CD4-positive, CD25-positive, alpha-beta regulatory T cell (primary cell): ENCODE measurements at regions not wholly inside any gene's neighbourhood (a gene's known extent, or its start where the extent isn't known, plus 50 kb on each side); places are given as distances from the start of the nearest gene placed in this dataset.
A peak's percentile ranks its signal among the peaks of the same experiment; 100 is the strongest.

Experiments used
- ATAC-seq, 2 donors: fragments of 150-1000 bp; cut with Tn5 transposase; one replicate each; pipeline ENCODE4 v1.10.0; 2021; ENCODE audit warnings: low read depth in 2 of 2, moderate number of reproducible peaks in 2 of 2, moderate library complexity in 1 of 2
- DNase-seq, 3 donors: peaks; one replicate each; pipeline versions ENCODE4 v3.0.0 to v3.0.0-alpha.2; 2012 to 2022; ENCODE audit warnings: mixed read lengths in 1 of 3
- H3K27ac ChIP-seq: one replicate; pipeline ENCODE4 v1.7.0; 2013; ENCODE audit warnings: mild to moderate bottlenecking, low read length; ENCODE audit not compliant: insufficient read depth, poor library complexity, severe bottlenecking
- H3K27me3 ChIP-seq: one replicate; pipeline ENCODE4 v1.7.0; 2013; ENCODE audit warnings: low read length; ENCODE audit not compliant: control insufficient read depth, insufficient read depth
- H3K36me3 ChIP-seq: one replicate; pipeline ENCODE4 v1.7.0; 2013; ENCODE audit warnings: mild to moderate bottlenecking, low read length, moderate library complexity; ENCODE audit not compliant: control insufficient read depth, insufficient read depth
- H3K4me1 ChIP-seq: 2 replicates; pipeline ENCODE4 v1.7.0; 2013; ENCODE audit warnings: mild to moderate bottlenecking, low read length; ENCODE audit not compliant: insufficient read depth, control insufficient read depth, poor library complexity, severe bottlenecking
- H3K4me3 ChIP-seq: one replicate; pipeline ENCODE4 v1.7.0; 2013; ENCODE audit warnings: low read depth, mild to moderate bottlenecking, low read length, moderate library complexity
- H3K9me3 ChIP-seq, 2 experiments: 1 replicate in 1 of 2; 2 replicates in 1 of 2; pipeline ENCODE4 v1.7.0; 2013; ENCODE audit warnings: low read length in 2 of 2, mild to moderate bottlenecking in 1 of 2, moderate library complexity in 1 of 2; ENCODE audit not compliant: control insufficient read depth in 2 of 2
- H3K27ac Mint-ChIP-seq, 3 donors: one replicate each; pipeline ENCODE4 v1.8.0; 2020 to 2022; ENCODE audit warnings: mild to moderate bottlenecking in 3 of 3, mixed read lengths in 3 of 3, moderate library complexity in 2 of 3
- H3K27me3 Mint-ChIP-seq: one replicate; pipeline ENCODE4 v1.8.0; 2022; ENCODE audit warnings: mild to moderate bottlenecking, mixed read lengths
- H3K36me3 Mint-ChIP-seq: one replicate; pipeline ENCODE4 v1.8.0; 2020; ENCODE audit warnings: mixed read lengths
- H3K4me1 Mint-ChIP-seq, 4 donors: one replicate each; pipeline ENCODE4 v1.8.0; 2020 to 2022; ENCODE audit warnings: mixed read lengths in 4 of 4, mild to moderate bottlenecking in 1 of 4
- H3K4me3 Mint-ChIP-seq, 4 donors: one replicate each; pipeline ENCODE4 v1.8.0; 2020 to 2022; ENCODE audit warnings: mild to moderate bottlenecking in 4 of 4, mixed read lengths in 4 of 4, moderate library complexity in 3 of 4
- H3K9me3 Mint-ChIP-seq, 7 donors: one replicate each; pipeline ENCODE4 v1.8.0; 2020 to 2022; ENCODE audit warnings: mixed read lengths in 7 of 7, mild to moderate bottlenecking in 3 of 7, moderate library complexity in 2 of 7

GRCh38 chr1:198906739-198907422 is 268.0 kb downstream of the PTPRC start:
- no peaks in the 10 kb centered on the region for H3K36me3 ChIP-seq
- Mint-ChIP-seq H3K36me3 (peaks cover 8% of the 10 kb centered on the region), H3K4me1 (peaks cover 29 to 52% (median 35%) of the 10 kb centered on the region in 4 donors), H3K4me3 (peak overlapping the region; percentile 6 to 77 (median 41)), H3K9me3 (peaks cover 0 to 4% (median 0%) of the 10 kb centered on the region in 7 donors), H3K27ac (peak overlapping the region in 2 of 3 donors; percentile 28 to 60), H3K27me3 (peaks cover 4% of the 10 kb centered on the region)
- H3K4me1 ChIP-seq, result peaks cover 10% of the 10 kb centered on the region
- H3K27ac ChIP-seq, result no peak overlapping the region
- H3K4me3 ChIP-seq, result peak overlapping the region; percentile 54
- peak; percentile 22 to 28 for ATAC-seq
- H3K9me3 ChIP-seq, result no peaks in the 10 kb centered on the region
- DNase-seq, result no peak
- no peaks in the 10 kb centered on the region for H3K27me3 ChIP-seq

GRCh38 chr1:198907423-198907746 is 268.5 kb downstream of the PTPRC start:
- Mint-ChIP-seq H3K4me3 (peak overlapping the region; percentile 6 to 77 (median 41)), H3K36me3 (peaks cover 8% of the 10 kb centered on the region), H3K27me3 (peaks cover 4% of the 10 kb centered on the region), H3K4me1 (peaks cover 30 to 50% (median 36%) of the 10 kb centered on the region in 4 donors), H3K9me3 (peaks cover 0 to 4% (median 0%) of the 10 kb centered on the region in 7 donors), H3K27ac (peak overlapping the region in 2 of 3 donors; percentile 28 to 60)
- H3K4me1 ChIP-seq, result peaks cover 10% of the 10 kb centered on the region
- H3K27me3 ChIP-seq, result no peaks in the 10 kb centered on the region
- peak overlapping the region; percentile 54 for H3K4me3 ChIP-seq
- H3K27ac ChIP-seq, result no peak overlapping the region
- ATAC-seq, result peak; percentile 50 to 62
- H3K36me3 ChIP-seq, result no peaks in the 10 kb centered on the region
- H3K9me3 ChIP-seq, result no peaks in the 10 kb centered on the region
- peak in 1 of 3 donors; percentile 25 for DNase-seq

GRCh38 chr1:198908995-198909394 is 270.2 kb downstream of the PTPRC start:
- peaks cover 11% of the 10 kb centered on the region for H3K36me3 Mint-ChIP-seq
- ATAC-seq (no peak), DNase-seq (no peak)
- H3K4me3 Mint-ChIP-seq, result no peak overlapping the region
- H3K4me3 ChIP-seq, result no peak overlapping the region
- peaks cover 0 to 4% (median 0%) of the 10 kb centered on the region in 7 donors for H3K9me3 Mint-ChIP-seq
- H3K9me3 ChIP-seq, result no peaks in the 10 kb centered on the region
- peaks cover 10% of the 10 kb centered on the region for H3K4me1 ChIP-seq
- no peak overlapping the region for H3K27ac Mint-ChIP-seq
- H3K4me1 Mint-ChIP-seq, result peaks cover 25 to 51% (median 29%) of the 10 kb centered on the region in 4 donors
- H3K36me3 ChIP-seq, result peaks cover 2% of the 10 kb centered on the region
- H3K27ac ChIP-seq, result no peak overlapping the region
- H3K27me3 Mint-ChIP-seq, result peaks cover 4% of the 10 kb centered on the region
- H3K27me3 ChIP-seq, result no peaks in the 10 kb centered on the region

GRCh38 chr1:198909973-198910372 is 271.1 kb downstream of the PTPRC start:
- no peaks in the 10 kb centered on the region for H3K9me3 ChIP-seq
- H3K9me3 Mint-ChIP-seq, result peaks cover 0 to 4% (median 0%) of the 10 kb centered on the region in 7 donors
- no peak overlapping the region for H3K4me3 Mint-ChIP-seq
- no peak overlapping the region for H3K27ac ChIP-seq
- DNase-seq (no peak), ATAC-seq (no peak)
- H3K27me3 Mint-ChIP-seq, result peaks cover 4% of the 10 kb centered on the region
- H3K4me3 ChIP-seq, result no peak overlapping the region
- no peaks in the 10 kb centered on the region for H3K27me3 ChIP-seq
- H3K36me3 ChIP-seq, result peaks cover 2% of the 10 kb centered on the region
- no peak overlapping the region for H3K27ac Mint-ChIP-seq
- H3K4me1 Mint-ChIP-seq, result peaks cover 21 to 53% (median 29%) of the 10 kb centered on the region in 4 donors
- H3K4me1 ChIP-seq, result peaks cover 1% of the 10 kb centered on the region
- peaks cover 11% of the 10 kb centered on the region for H3K36me3 Mint-ChIP-seq

GRCh38 chr1:198910816-198911215 is 272.0 kb downstream of the PTPRC start:
- Mint-ChIP-seq H3K27ac (no peak overlapping the region), H3K27me3 (peaks cover 4% of the 10 kb centered on the region), H3K4me1 (peaks cover 24 to 54% (median 30%) of the 10 kb centered on the region in 4 donors), H3K9me3 (peaks cover 0 to 4% (median 0%) of the 10 kb centered on the region in 7 donors), H3K36me3 (peaks cover 7% of the 10 kb centered on the region), H3K4me3 (no peak overlapping the region)
- DNase-seq (no peak), ATAC-seq (no peak)
- no peaks in the 10 kb centered on the region for H3K4me1 ChIP-seq
- H3K36me3 ChIP-seq, result peaks cover 2% of the 10 kb centered on the region
- no peaks in the 10 kb centered on the region for H3K9me3 ChIP-seq
- no peak overlapping the region for H3K27ac ChIP-seq
- H3K4me3 ChIP-seq, result no peak overlapping the region
- no peaks in the 10 kb centered on the region for H3K27me3 ChIP-seq

GRCh38 chr1:198912046-198912445 is 273.2 kb downstream of the PTPRC start:
- Mint-ChIP-seq H3K4me3 (no peak overlapping the region), H3K4me1 (peaks cover 20 to 59% (median 31%) of the 10 kb centered on the region in 4 donors), H3K27me3 (peaks cover 4% of the 10 kb centered on the region), H3K36me3 (peaks cover 3% of the 10 kb centered on the region), H3K27ac (no peak overlapping the region), H3K9me3 (peaks cover 0 to 4% (median 0%) of the 10 kb centered on the region in 7 donors)
- Histone ChIP-seq H3K4me1 (peaks cover under 1% of the 10 kb centered on the region), H3K36me3 (peaks cover 2% of the 10 kb centered on the region), H3K27me3 (no peaks in the 10 kb centered on the region), H3K4me3 (no peak overlapping the region), H3K9me3 (no peaks in the 10 kb centered on the region), H3K27ac (no peak overlapping the region)
- ATAC-seq (no peak), DNase-seq (no peak)

- ATAC-seq, result no peak
- no peak overlapping the region for H3K4me3 ChIP-seq
- H3K36me3 ChIP-seq, result peaks cover 2% of the 10 kb centered on the region
- peaks cover 4% of the 10 kb centered on the region for H3K27me3 Mint-ChIP-seq
- H3K4me1 Mint-ChIP-seq, result peaks cover 22 to 63% (median 36%) of the 10 kb centered on the region in 4 donors
- H3K27ac ChIP-seq, result no peak overlapping the region
- H3K27me3 ChIP-seq, result no peaks in the 10 kb centered on the region
- peaks cover 0 to 4% (median 0%) of the 10 kb centered on the region in 7 donors for H3K9me3 Mint-ChIP-seq
- DNase-seq, result no peak
- peaks cover 16% of the 10 kb centered on the region for H3K4me1 ChIP-seq
- H3K27ac Mint-ChIP-seq, result no peak overlapping the region
- no peaks in the 10 kb centered on the region for H3K9me3 ChIP-seq
- H3K4me3 Mint-ChIP-seq, result no peak overlapping the region
- H3K36me3 Mint-ChIP-seq, result peaks cover 3% of the 10 kb centered on the region
Observed at GRCh38 chr1:198913667-198914066, 274.8 kb downstream of the PTPRC start.
